CD8-positive, alpha-beta memory T cell (primary cell): ENCODE measurements at regions not wholly inside any gene's neighbourhood (a gene's known extent, or its start where the extent isn't known, plus 50 kb on each side); places are given as distances from the start of the nearest gene placed in this dataset.

Experiments used
- CTCF ChIA-PET: fragments of 350-600 bp; sonication (Branson Sonifier 250); formaldehyde crosslinking; loops from one replicate; lab custom pipeline; 2021; ENCODE audit warnings: antibody characterized with exemption; lab: Charles Lee
- POLR2A ChIA-PET: fragments of 350-600 bp; sonication (Branson Sonifier 250); formaldehyde crosslinking; loops from one replicate; lab custom pipeline; 2021; ENCODE audit warnings: antibody characterized with exemption; lab: Charles Lee
- DNase-seq, 5 donors: peaks; one replicate each; pipeline versions ENCODE4 v3.0.0 to v3.0.0-alpha.2; 2020 to 2022; ENCODE audit warnings: mixed read lengths in 1 of 5
- H3K27ac ChIP-seq: one replicate; pipeline ENCODE4 v1.7.0; 2013; ENCODE audit warnings: low read depth, mild to moderate bottlenecking, low read length, moderate library complexity
- H3K27me3 ChIP-seq: 2 replicates; pipeline ENCODE4 v1.7.0; 2013; ENCODE audit warnings: low read length, mild to moderate bottlenecking; ENCODE audit not compliant: insufficient read depth, poor library complexity, severe bottlenecking
- H3K36me3 ChIP-seq: 2 replicates; pipeline ENCODE4 v1.7.0; 2013; ENCODE audit warnings: mild to moderate bottlenecking, low read length, moderate library complexity; ENCODE audit not compliant: insufficient read depth
- H3K4me1 ChIP-seq: 2 replicates; pipeline ENCODE4 v1.7.0; 2013; ENCODE audit warnings: mild to moderate bottlenecking, low read length, moderate library complexity; ENCODE audit not compliant: insufficient read depth
- H3K4me3 ChIP-seq: 2 replicates; pipeline ENCODE4 v1.7.0; 2013; ENCODE audit warnings: mild to moderate bottlenecking, low read length
- H3K9me3 ChIP-seq: 2 replicates; pipeline ENCODE4 v1.7.0; 2013; ENCODE audit warnings: mild to moderate bottlenecking, low read length
- H3K27ac Mint-ChIP-seq, 8 donors: one replicate each; pipeline ENCODE4 v1.8.0; 2020 to 2021; ENCODE audit warnings: mixed read lengths in 8 of 8, mild to moderate bottlenecking in 6 of 8, inconsistent platforms in 3 of 8, moderate library complexity in 3 of 8
- H3K27me3 Mint-ChIP-seq, 2 donors: one replicate each; pipeline ENCODE4 v1.8.0; 2020 to 2021; ENCODE audit warnings: mixed read lengths in 2 of 2, mild to moderate bottlenecking in 1 of 2, moderate library complexity in 1 of 2
- H3K36me3 Mint-ChIP-seq, 3 donors: one replicate each; pipeline ENCODE4 v1.8.0; 2020 to 2021; ENCODE audit warnings: mixed read lengths in 3 of 3, inconsistent platforms in 1 of 3, mild to moderate bottlenecking in 1 of 3
- H3K4me1 Mint-ChIP-seq, 3 donors: one replicate each; pipeline ENCODE4 v1.8.0; 2020 to 2021; ENCODE audit warnings: mixed read lengths in 3 of 3, inconsistent platforms in 1 of 3, mild to moderate bottlenecking in 1 of 3
- H3K4me3 Mint-ChIP-seq, 7 donors: one replicate each; pipeline ENCODE4 v1.8.0; 2020 to 2021; ENCODE audit warnings: mixed read lengths in 7 of 7, mild to moderate bottlenecking in 6 of 7, moderate library complexity in 4 of 7, inconsistent platforms in 2 of 7
- H3K9me3 Mint-ChIP-seq, 5 donors: one replicate each; pipeline ENCODE4 v1.8.0; 2020 to 2022; ENCODE audit warnings: mixed read lengths in 5 of 5, mild to moderate bottlenecking in 3 of 5, moderate library complexity in 2 of 5, inconsistent platforms in 1 of 5

- Mint-ChIP-seq H3K4me1 (peaks cover 0 to 5% (median 0%) of the 10 kb centered on the region in 3 donors), H3K9me3 (peaks cover 0 to 3% (median 0%) of the 10 kb centered on the region in 5 donors), H3K36me3 (peaks cover 0 to 12% (median 3%) of the 10 kb centered on the region in 3 donors), H3K4me3 (no peak overlapping the region), H3K27ac (no peak overlapping the region), H3K27me3 (peaks cover 0 to 6% of the 10 kb centered on the region in 2 donors)
- no peaks in the 10 kb centered on the region for H3K36me3 ChIP-seq
- H3K4me3 ChIP-seq: no peak overlapping the region
- no peaks in the 10 kb centered on the region for H3K9me3 ChIP-seq
- DNase-seq: no peak
- no peaks in the 10 kb centered on the region for H3K4me1 ChIP-seq
- POLR2A ChIA-PET: no interaction called here
- CTCF ChIA-PET: no interaction called here
- H3K27me3 ChIP-seq: no peaks in the 10 kb centered on the region
- no peak overlapping the region for H3K27ac ChIP-seq
These were observed 52.8 kb downstream of the PPP1R2C start for GRCh38 chrX:42725196-42725595.

GRCh38 chrX:42720209-42720608 is 57.8 kb downstream of the PPP1R2C start:
- CTCF ChIA-PET: no interaction called here
- Mint-ChIP-seq H3K27me3 (peaks cover 0 to 8% of the 10 kb centered on the region in 2 donors), H3K36me3 (peaks cover 0 to 9% (median 0%) of the 10 kb centered on the region in 3 donors), H3K4me1 (peaks cover 4% of the 10 kb centered on the region in 3 donors), H3K9me3 (peaks cover 0 to 3% (median 0%) of the 10 kb centered on the region in 5 donors), H3K4me3 (no peak overlapping the region), H3K27ac (no peak overlapping the region)
- no peaks in the 10 kb centered on the region for H3K27me3 ChIP-seq
- POLR2A ChIA-PET: no interaction called here
- H3K4me3 ChIP-seq: no peak overlapping the region
- no peaks in the 10 kb centered on the region for H3K9me3 ChIP-seq
- no peak for DNase-seq
- H3K4me1 ChIP-seq: no peaks in the 10 kb centered on the region
- H3K27ac ChIP-seq: no peak overlapping the region
- no peaks in the 10 kb centered on the region for H3K36me3 ChIP-seq

- no peak overlapping the region for H3K27ac ChIP-seq
These were observed 62.2 kb downstream of the PPP1R2C start for GRCh38 chrX:42715701-42716262.

GRCh38 chrX:42714981-42715700 is 62.8 kb downstream of the PPP1R2C start:
- Mint-ChIP-seq H3K9me3 (no peaks in the 10 kb centered on the region), H3K27me3 (peaks cover 0 to 12% of the 10 kb centered on the region in 2 donors), H3K27ac (no peak overlapping the region), H3K4me3 (peak overlapping the region in 1 of 7 donors; percentile 37), H3K36me3 (peaks cover 0 to 1% (median 0%) of the 10 kb centered on the region in 3 donors), H3K4me1 (peaks cover 4% of the 10 kb centered on the region in 3 donors)
- ChIA-PET CTCF (interaction anchor here (1.2 kb wide), 1 partner anchor 28 kb away, joined by 3 read pairs; no protein-coding TSS in a partner anchor), POLR2A (no interaction called here)
- Histone ChIP-seq H3K36me3 (no peaks in the 10 kb centered on the region), H3K27ac (no peak overlapping the region), H3K4me3 (no peak overlapping the region), H3K4me1 (no peaks in the 10 kb centered on the region), H3K9me3 (no peaks in the 10 kb centered on the region), H3K27me3 (no peaks in the 10 kb centered on the region)
- DNase-seq: peak in 2 of 5 donors; percentile 28 to 47

More at GRCh38 chrX:42715701-42716262, 62.2 kb downstream of the PPP1R2C start:
- Mint-ChIP-seq H3K4me3 (no peak overlapping the region), H3K9me3 (no peaks in the 10 kb centered on the region), H3K36me3 (no peaks in the 10 kb centered on the region), H3K4me1 (peaks cover 4% of the 10 kb centered on the region in 3 donors), H3K27me3 (peaks cover 0 to 12% of the 10 kb centered on the region in 2 donors), H3K27ac (no peak overlapping the region)
- DNase-seq: no peak
- POLR2A ChIA-PET: no interaction called here
- Histone ChIP-seq H3K4me1 (no peaks in the 10 kb centered on the region), H3K36me3 (no peaks in the 10 kb centered on the region), H3K4me3 (no peak overlapping the region), H3K9me3 (no peaks in the 10 kb centered on the region), H3K27me3 (no peaks in the 10 kb centered on the region)
- CTCF ChIA-PET: interaction anchor here (1.2 kb wide), 1 partner anchor 27 kb away, joined by 3 read pairs; no protein-coding TSS in a partner anchor

- H3K27ac ChIP-seq: no peak overlapping the region
- CTCF ChIA-PET: no interaction called here
- Mint-ChIP-seq H3K27ac (peak overlapping the region in 1 of 8 donors; percentile 37), H3K9me3 (no peaks in the 10 kb centered on the region), H3K36me3 (peaks cover 0 to 6% (median 0%) of the 10 kb centered on the region in 3 donors), H3K4me3 (no peak overlapping the region), H3K4me1 (peaks cover under 1 to 1% (median 1%) of the 10 kb centered on the region in 3 donors), H3K27me3 (peaks cover 0 to 10% of the 10 kb centered on the region in 2 donors)
- no peak for DNase-seq
- no peaks in the 10 kb centered on the region for H3K27me3 ChIP-seq
- no peaks in the 10 kb centered on the region for H3K4me1 ChIP-seq
- no peak overlapping the region for H3K4me3 ChIP-seq
- H3K9me3 ChIP-seq: no peaks in the 10 kb centered on the region
- POLR2A ChIA-PET: no interaction called here
- H3K36me3 ChIP-seq: no peaks in the 10 kb centered on the region
These were observed 67.5 kb downstream of the PPP1R2C start for GRCh38 chrX:42710452-42710851.

- H3K27ac ChIP-seq: no peak overlapping the region
- no peak for DNase-seq
- H3K4me3 ChIP-seq: no peak overlapping the region
- Mint-ChIP-seq H3K27ac (peak overlapping the region in 1 of 8 donors; percentile 24), H3K36me3 (peaks cover 0 to 6% (median 0%) of the 10 kb centered on the region in 3 donors), H3K27me3 (peaks cover 0 to 3% of the 10 kb centered on the region in 2 donors), H3K4me1 (peaks cover 2 to 6% (median 5%) of the 10 kb centered on the region in 3 donors), H3K4me3 (no peak overlapping the region), H3K9me3 (no peaks in the 10 kb centered on the region)
- ChIA-PET POLR2A (no interaction called here), CTCF (no interaction called here)
- no peaks in the 10 kb centered on the region for H3K4me1 ChIP-seq
- no peaks in the 10 kb centered on the region for H3K27me3 ChIP-seq
- no peaks in the 10 kb centered on the region for H3K9me3 ChIP-seq
- H3K36me3 ChIP-seq: no peaks in the 10 kb centered on the region
These were observed 69.7 kb downstream of the PPP1R2C start for GRCh38 chrX:42708222-42708621.

GRCh38 chrX:42707742-42708141 is 70.2 kb downstream of the PPP1R2C start:
- DNase-seq: no peak
- no peak overlapping the region for H3K27ac Mint-ChIP-seq
- H3K27me3 Mint-ChIP-seq: peaks cover 0 to 3% of the 10 kb centered on the region in 2 donors
- Histone ChIP-seq H3K9me3 (no peaks in the 10 kb centered on the region), H3K4me1 (no peaks in the 10 kb centered on the region), H3K27ac (no peak overlapping the region), H3K4me3 (no peak overlapping the region), H3K36me3 (no peaks in the 10 kb centered on the region), H3K27me3 (no peaks in the 10 kb centered on the region)
- CTCF ChIA-PET: no interaction called here
- H3K36me3 Mint-ChIP-seq: peaks cover 0 to 6% (median 0%) of the 10 kb centered on the region in 3 donors
- peaks cover 2 to 6% (median 5%) of the 10 kb centered on the region in 3 donors for H3K4me1 Mint-ChIP-seq
- H3K9me3 Mint-ChIP-seq: no peaks in the 10 kb centered on the region
- H3K4me3 Mint-ChIP-seq: no peak overlapping the region
- POLR2A ChIA-PET: no interaction called here

- Histone ChIP-seq H3K36me3 (no peaks in the 10 kb centered on the region), H3K27me3 (no peaks in the 10 kb centered on the region), H3K27ac (no peak overlapping the region), H3K4me1 (no peaks in the 10 kb centered on the region), H3K9me3 (no peaks in the 10 kb centered on the region), H3K4me3 (no peak overlapping the region)
- Mint-ChIP-seq H3K36me3 (peaks cover 0 to 7% (median 0%) of the 10 kb centered on the region in 3 donors), H3K4me3 (no peak overlapping the region), H3K27ac (peak overlapping the region in 2 of 8 donors; percentile 3 to 23), H3K9me3 (peaks cover 0 to 2% (median 0%) of the 10 kb centered on the region in 5 donors), H3K27me3 (peaks cover 0 to 1% of the 10 kb centered on the region in 2 donors), H3K4me1 (peaks cover 2 to 6% (median 5%) of the 10 kb centered on the region in 3 donors)
- no peak for DNase-seq
- ChIA-PET CTCF (no interaction called here), POLR2A (no interaction called here)
These were observed 73.5 kb downstream of the PPP1R2C start for GRCh38 chrX:42704454-42704853.
